GM12878 (cell line): ENCODE measurements at regions not wholly inside any gene's neighbourhood (a gene's known extent, or its start where the extent isn't known, plus 50 kb on each side); places are given as distances from the start of the nearest gene placed in this dataset.

Source experiments
- ATAC-seq: fragments of 200-7000 bp; cut with Tn5 transposase; 3 replicates; pipeline ENCODE4 v1.9.1; 2020; ENCODE audit warnings: mild to moderate bottlenecking, moderate library complexity
- BruUV-seq: library from RNA; stranded (reverse); fragments of 400-500 nt; replicated peaks from 2 replicates; lab custom pipeline; 2021; lab: Mats Ljungman, UMichigan
- CTCF ChIA-PET: fragments of 300-600 bp; sonication (Branson Sonifier 250); formaldehyde crosslinking; extraction: SDS; loops from one replicate; lab custom pipeline; 2021; ENCODE audit warnings: inconsistent platforms; lab: Yijun Ruan, JAX
- POLR2A ChIA-PET: fragments of 350-600 bp; formaldehyde crosslinking; extraction: SDS; loops from one replicate; lab custom pipeline; 2021; ENCODE audit warnings: inconsistent platforms; lab: Charles Lee
- RAD21 ChIA-PET: fragments of 300-600 bp; sonication (Branson Sonifier 250); formaldehyde crosslinking; loops from one replicate; lab custom pipeline; 2023; ENCODE audit warnings: antibody characterized with exemption; ENCODE audit not compliant: unreplicated experiment; lab: Charles Lee
- SMC1A ChIA-PET: fragments of 300-600 bp; sonication (Branson Sonifier 250); formaldehyde crosslinking; loops from one replicate; lab custom pipeline; 2023; ENCODE audit not compliant: unreplicated experiment, uncharacterized antibody; lab: Charles Lee
- DNase-seq: peaks from one replicate; pipeline ENCODE4 v3.0.0-alpha.2; 2011; ENCODE audit warnings: low read depth, low spot score
- FAIRE-seq: peaks from 3 replicates; lab custom pipeline; 2011; peaks lifted over from hg19 to GRCh38; lab: Jason Lieb, UNC
- H2AFZ ChIP-seq: 2 replicates; pipeline ENCODE4 v1.6.0; 2011; ENCODE audit warnings: low read depth, low read length, control low read depth; ENCODE audit not compliant: control insufficient read depth
- H3K27ac ChIP-seq: 2 replicates; pipeline ENCODE4 v1.5.1; 2011; ENCODE audit warnings: control low read depth; ENCODE audit not compliant: control insufficient read depth, insufficient read depth
- H3K27me3 ChIP-seq, 2 experiments: replicated peaks in 1 of 2; 2 replicates each; pipeline versions ENCODE4 v1.6.0 to v1.6.1; 2011; ENCODE audit warnings: low read length in 1 of 2; ENCODE audit not compliant: control insufficient read depth in 2 of 2, insufficient read depth in 2 of 2
- H3K36me3 ChIP-seq, 2 experiments: 2 replicates each; pipeline ENCODE4 v1.5.1; 2011; ENCODE audit warnings: low read length in 1 of 2; ENCODE audit not compliant: control insufficient read depth in 2 of 2, insufficient read depth in 2 of 2
- H3K4me1 ChIP-seq: 2 replicates; pipeline ENCODE4 v1.6.1; 2011; ENCODE audit warnings: mild to moderate bottlenecking, low read length, moderate library complexity, mixed read lengths; ENCODE audit not compliant: control insufficient read depth, insufficient read depth
- H3K4me2 ChIP-seq: 2 replicates; pipeline ENCODE4 v1.6.0; 2011; ENCODE audit warnings: control low read depth; ENCODE audit not compliant: control insufficient read depth, insufficient read depth
- H3K4me3 ChIP-seq: fragments of 200-600 bp; sonication (generic); 2 replicates; pipeline ENCODE4 v1.5.1; 2016
- H3K79me2 ChIP-seq: 2 replicates; pipeline ENCODE4 v1.6.0; 2011; ENCODE audit warnings: low read length; ENCODE audit not compliant: control insufficient read depth, insufficient read depth
- H3K9ac ChIP-seq: 2 replicates; pipeline ENCODE4 v1.8.0; 2011; ENCODE audit warnings: low read length, control low read depth, mixed read lengths; ENCODE audit not compliant: control insufficient read depth, insufficient read depth
- H3K9me3 ChIP-seq: replicated peaks from 3 replicates; pipeline ENCODE4 v1.5.1; 2011; ENCODE audit warnings: mild to moderate bottlenecking, low read length; ENCODE audit not compliant: control insufficient read depth, insufficient read depth
- H4K20me1 ChIP-seq: 2 replicates; pipeline ENCODE4 v1.6.0; 2011; ENCODE audit not compliant: control insufficient read depth, insufficient read depth
- BCL11A ChIP-seq: IDR thresholded peaks from 2 replicates; pipeline ENCODE4 v1.6.1; 2011; ENCODE audit warnings: low read depth, low read length
- CREM ChIP-seq: IDR thresholded peaks from 2 replicates; pipeline ENCODE4 v1.6.1; 2014; ENCODE audit warnings: antibody characterized with exemption, low read depth
- FOXM1 ChIP-seq: IDR thresholded peaks from 2 replicates; pipeline ENCODE4 v1.6.1; 2012; ENCODE audit warnings: low read depth, mild to moderate bottlenecking, inconsistent platforms, low read length, moderate library complexity
- GABPA ChIP-seq: IDR thresholded peaks from 2 replicates; pipeline ENCODE4 v1.6.1; 2014; ENCODE audit warnings: antibody characterized with exemption, low read depth, mild to moderate bottlenecking, inconsistent platforms
- GATAD2B ChIP-seq: fragments of 450-650 bp; conservative IDR thresholded peaks from 2 replicates; pipeline ENCODE4 v1.6.1; 2017; ENCODE audit warnings: low read depth, mild to moderate bottlenecking, moderate library complexity
- LARP7 ChIP-seq: fragments of 450-650 bp; IDR thresholded peaks from 2 replicates; pipeline ENCODE4 v1.6.1; 2017; ENCODE audit warnings: mild to moderate bottlenecking
- MTA3 ChIP-seq: IDR thresholded peaks from 2 replicates; pipeline ENCODE4 v1.6.1; 2012; ENCODE audit warnings: low read length, inconsistent platforms, borderline replicate concordance
- NRF1 ChIP-seq: conservative IDR thresholded peaks from 2 replicates; pipeline ENCODE4 v1.6.1; 2011; ENCODE audit warnings: mild to moderate bottlenecking, low read depth, low read length, improper control_type of control experiment
- POLR2AphosphoS2 ChIP-seq: IDR thresholded peaks from 2 replicates; pipeline ENCODE4 v1.6.1; 2011; ENCODE audit warnings: low read depth, mild to moderate bottlenecking, low read length, improper control_type of control experiment, moderate library complexity
- POU2F2 ChIP-seq: IDR thresholded peaks from 3 replicates; pipeline ENCODE4 v1.6.1; 2011; ENCODE audit warnings: low read depth, mild to moderate bottlenecking, low read length, borderline replicate concordance
- SMARCA5 ChIP-seq: fragments of 450-650 bp; IDR thresholded peaks from 2 replicates; pipeline ENCODE4 v1.6.1; 2017; ENCODE audit warnings: mild to moderate bottlenecking
- WGBS: methylation state at CpG from one replicate; pipeline ENCODE4 v1.1.6; 2016; ENCODE audit warnings: low lambda C conversion rate; ENCODE audit not compliant: insufficient replicate concordance, insufficient coverage; ENCODE audit errors: missing lambda C conversion rate; 5-methylcytosine and 5-hydroxymethylcytosine counted together
- in situ Hi-C: fragments of 300-500 bp; cut with MboI; formaldehyde crosslinking; loops from 9 replicates; pipeline ENCODE4 v1.14.3; 2018; ENCODE audit warnings: mixed read lengths
- intact Hi-C: fragments of 100-400 bp; cut with micrococcal nuclease; formaldehyde crosslinking; loops from one replicate; pipeline ENCODE4 v1.14.2; 2022; ENCODE audit not compliant: unreplicated experiment
- TF ChIP-seq, protein P1 (sequence below): IDR thresholded peaks from 2 replicates; pipeline ENCODE4 v1.6.1; 2012; ENCODE audit warnings: mild to moderate bottlenecking, low read depth, low read length
- TF ChIP-seq, protein P2 (sequence below): IDR thresholded peaks from 2 replicates; pipeline ENCODE4 v1.6.1; 2012; ENCODE audit warnings: low read depth, low read length, improper control_type of control experiment

DNA sequence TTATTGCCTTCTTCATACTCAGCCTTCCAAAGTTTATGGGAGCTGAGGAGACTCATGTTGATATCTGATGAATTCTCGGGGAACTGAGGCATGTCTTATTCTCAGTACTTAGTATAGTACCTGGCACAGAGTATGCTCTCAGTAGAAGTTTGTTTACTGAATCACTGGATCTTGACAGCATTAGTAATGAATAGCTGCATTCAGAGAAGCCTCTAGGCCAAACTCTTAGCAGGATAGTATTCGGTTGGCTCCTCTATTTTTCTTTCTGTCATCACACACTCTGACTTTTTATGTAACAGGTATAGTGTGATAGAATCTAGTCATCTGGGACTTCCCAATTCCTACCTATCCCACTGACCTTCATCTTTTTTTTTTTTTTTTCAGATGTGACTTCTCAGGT lies 566.4 kb upstream of the MAN1A1 start (continued):
- TF ChIP-seq, protein P1, sequence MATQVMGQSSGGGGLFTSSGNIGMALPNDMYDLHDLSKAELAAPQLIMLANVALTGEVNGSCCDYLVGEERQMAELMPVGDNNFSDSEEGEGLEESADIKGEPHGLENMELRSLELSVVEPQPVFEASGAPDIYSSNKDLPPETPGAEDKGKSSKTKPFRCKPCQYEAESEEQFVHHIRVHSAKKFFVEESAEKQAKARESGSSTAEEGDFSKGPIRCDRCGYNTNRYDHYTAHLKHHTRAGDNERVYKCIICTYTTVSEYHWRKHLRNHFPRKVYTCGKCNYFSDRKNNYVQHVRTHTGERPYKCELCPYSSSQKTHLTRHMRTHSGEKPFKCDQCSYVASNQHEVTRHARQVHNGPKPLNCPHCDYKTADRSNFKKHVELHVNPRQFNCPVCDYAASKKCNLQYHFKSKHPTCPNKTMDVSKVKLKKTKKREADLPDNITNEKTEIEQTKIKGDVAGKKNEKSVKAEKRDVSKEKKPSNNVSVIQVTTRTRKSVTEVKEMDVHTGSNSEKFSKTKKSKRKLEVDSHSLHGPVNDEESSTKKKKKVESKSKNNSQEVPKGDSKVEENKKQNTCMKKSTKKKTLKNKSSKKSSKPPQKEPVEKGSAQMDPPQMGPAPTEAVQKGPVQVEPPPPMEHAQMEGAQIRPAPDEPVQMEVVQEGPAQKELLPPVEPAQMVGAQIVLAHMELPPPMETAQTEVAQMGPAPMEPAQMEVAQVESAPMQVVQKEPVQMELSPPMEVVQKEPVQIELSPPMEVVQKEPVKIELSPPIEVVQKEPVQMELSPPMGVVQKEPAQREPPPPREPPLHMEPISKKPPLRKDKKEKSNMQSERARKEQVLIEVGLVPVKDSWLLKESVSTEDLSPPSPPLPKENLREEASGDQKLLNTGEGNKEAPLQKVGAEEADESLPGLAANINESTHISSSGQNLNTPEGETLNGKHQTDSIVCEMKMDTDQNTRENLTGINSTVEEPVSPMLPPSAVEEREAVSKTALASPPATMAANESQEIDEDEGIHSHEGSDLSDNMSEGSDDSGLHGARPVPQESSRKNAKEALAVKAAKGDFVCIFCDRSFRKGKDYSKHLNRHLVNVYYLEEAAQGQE = no peak
- TF ChIP-seq CREM = no peak

DNA sequence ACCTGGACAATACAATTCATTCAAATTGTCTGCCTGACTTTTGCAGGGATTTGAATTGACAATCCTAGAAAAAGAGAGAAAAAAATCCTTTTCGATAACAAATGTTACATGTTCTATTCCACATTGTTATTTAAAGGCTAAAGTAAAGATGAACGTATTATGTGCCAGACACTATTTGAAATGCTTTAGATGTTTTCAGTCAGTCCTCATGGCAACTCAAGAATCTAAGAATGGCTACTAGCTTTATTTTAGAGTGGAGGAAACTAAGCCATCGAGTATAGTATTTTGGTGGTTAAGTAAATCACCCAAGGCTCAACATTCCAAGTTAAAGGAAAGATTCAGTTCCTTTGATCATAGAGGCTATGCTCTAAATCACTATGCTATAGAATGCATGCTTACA lies 558.6 kb upstream of the MAN1A1 start:
- 16% methylated on average over 3 of the region's 3 CpGs for WGBS
- Histone ChIP-seq H3K4me2 (no peak overlapping the region), H2AFZ (no peak overlapping the region), H3K9me3 (no peaks in the 10 kb centered on the region), H4K20me1 (no peaks in the 10 kb centered on the region), H3K27me3 (no peaks in the 10 kb centered on the region), H3K79me2 (no peaks in the 10 kb centered on the region), H3K27ac (no peak overlapping the region), H3K36me3 (no peaks in the 10 kb centered on the region), H3K4me1 (no peaks in the 10 kb centered on the region), H3K9ac (no peak overlapping the region), H3K4me3 (no peak overlapping the region)
- TF ChIP-seq NRF1 = no peak
- TF ChIP-seq LARP7 = no peak
- no peak for TF ChIP-seq BCL11A
- TF ChIP-seq POLR2AphosphoS2 = no peak
- TF ChIP-seq MTA3 = no peak
- no peak for TF ChIP-seq FOXM1
- no peak for TF ChIP-seq SMARCA5
- TF ChIP-seq GABPA = no peak
- no peak for TF ChIP-seq GATAD2B
- TF ChIP-seq, protein P2, sequence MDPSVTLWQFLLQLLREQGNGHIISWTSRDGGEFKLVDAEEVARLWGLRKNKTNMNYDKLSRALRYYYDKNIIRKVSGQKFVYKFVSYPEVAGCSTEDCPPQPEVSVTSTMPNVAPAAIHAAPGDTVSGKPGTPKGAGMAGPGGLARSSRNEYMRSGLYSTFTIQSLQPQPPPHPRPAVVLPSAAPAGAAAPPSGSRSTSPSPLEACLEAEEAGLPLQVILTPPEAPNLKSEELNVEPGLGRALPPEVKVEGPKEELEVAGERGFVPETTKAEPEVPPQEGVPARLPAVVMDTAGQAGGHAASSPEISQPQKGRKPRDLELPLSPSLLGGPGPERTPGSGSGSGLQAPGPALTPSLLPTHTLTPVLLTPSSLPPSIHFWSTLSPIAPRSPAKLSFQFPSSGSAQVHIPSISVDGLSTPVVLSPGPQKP = no peak
- no peak for TF ChIP-seq POU2F2
- no peak for FAIRE-seq
- in situ Hi-C loops (no loop called here), intact Hi-C loops (no loop called here)
- ATAC-seq = no peak
- RAD21 ChIA-PET = no interaction called here
- CTCF ChIA-PET = no interaction called here
- SMC1A ChIA-PET = no interaction called here
- BruUV-seq = no TSS peak
- DNase-seq = no peak
- POLR2A ChIA-PET = no interaction called here
